Neural crest cell (in vitro differentiated cells): ENCODE measurements at regions not wholly inside any gene's neighbourhood (a gene's known extent, or its start where the extent isn't known, plus 50 kb on each side); places are given as distances from the start of the nearest gene placed in this dataset.

Source experiments
- DNase-seq: peaks from one replicate; pipeline ENCODE4 v3.0.0; 2021; ENCODE audit warnings: low read depth, mixed read lengths, low spot score
- H3K27ac Mint-ChIP-seq: one replicate; pipeline ENCODE4 v1.8.0; 2021; ENCODE audit warnings: mild to moderate bottlenecking, mixed read lengths; ENCODE audit not compliant: unreplicated experiment
- H3K27me3 Mint-ChIP-seq: 2 replicates; pipeline ENCODE4 v1.8.0; 2021; ENCODE audit warnings: low read depth, mild to moderate bottlenecking, mixed read lengths
- H3K36me3 Mint-ChIP-seq: 2 replicates; pipeline ENCODE4 v1.8.0; 2021; ENCODE audit warnings: low read depth, mild to moderate bottlenecking, mixed read lengths
- H3K4me1 Mint-ChIP-seq: 2 replicates; pipeline ENCODE4 v1.8.0; 2021; ENCODE audit warnings: mixed read lengths
- H3K4me3 Mint-ChIP-seq: one replicate; pipeline ENCODE4 v1.8.0; 2021; ENCODE audit warnings: mild to moderate bottlenecking, mixed read lengths
- H3K9me3 Mint-ChIP-seq: 2 replicates; pipeline ENCODE4 v1.8.0; 2021; ENCODE audit warnings: mixed read lengths
- TF ChIP-seq, protein P1 (sequence below): fragments of 200-600 bp; sonication (generic); conservative IDR thresholded peaks from 2 replicates; pipeline ENCODE4 v1.5.0; 2021; ENCODE audit warnings: antibody characterized with exemption, mild to moderate bottlenecking

- no peak for DNase-seq
- TF ChIP-seq, protein P1, sequence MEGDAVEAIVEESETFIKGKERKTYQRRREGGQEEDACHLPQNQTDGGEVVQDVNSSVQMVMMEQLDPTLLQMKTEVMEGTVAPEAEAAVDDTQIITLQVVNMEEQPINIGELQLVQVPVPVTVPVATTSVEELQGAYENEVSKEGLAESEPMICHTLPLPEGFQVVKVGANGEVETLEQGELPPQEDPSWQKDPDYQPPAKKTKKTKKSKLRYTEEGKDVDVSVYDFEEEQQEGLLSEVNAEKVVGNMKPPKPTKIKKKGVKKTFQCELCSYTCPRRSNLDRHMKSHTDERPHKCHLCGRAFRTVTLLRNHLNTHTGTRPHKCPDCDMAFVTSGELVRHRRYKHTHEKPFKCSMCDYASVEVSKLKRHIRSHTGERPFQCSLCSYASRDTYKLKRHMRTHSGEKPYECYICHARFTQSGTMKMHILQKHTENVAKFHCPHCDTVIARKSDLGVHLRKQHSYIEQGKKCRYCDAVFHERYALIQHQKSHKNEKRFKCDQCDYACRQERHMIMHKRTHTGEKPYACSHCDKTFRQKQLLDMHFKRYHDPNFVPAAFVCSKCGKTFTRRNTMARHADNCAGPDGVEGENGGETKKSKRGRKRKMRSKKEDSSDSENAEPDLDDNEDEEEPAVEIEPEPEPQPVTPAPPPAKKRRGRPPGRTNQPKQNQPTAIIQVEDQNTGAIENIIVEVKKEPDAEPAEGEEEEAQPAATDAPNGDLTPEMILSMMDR = no peak
- H3K27ac Mint-ChIP-seq = no peak overlapping the region
Observed at GRCh38 chrX:137999071-137999470, 433.1 kb downstream of the ZIC3 start.

GRCh38 chrX:137999552-137999951 lies 433.6 kb downstream of the ZIC3 start:
- TF ChIP-seq, protein P1 = no peak
- H3K27me3 Mint-ChIP-seq = no peaks in the 10 kb centered on the region
- no peak overlapping the region for H3K4me3 Mint-ChIP-seq
- no peak for DNase-seq
- peaks cover 8% of the 10 kb centered on the region for H3K9me3 Mint-ChIP-seq
- H3K27ac Mint-ChIP-seq = no peak overlapping the region
- H3K36me3 Mint-ChIP-seq = no peaks in the 10 kb centered on the region
- H3K4me1 Mint-ChIP-seq = peaks cover 18% of the 10 kb centered on the region

More at GRCh38 chrX:137999071-137999470, 433.1 kb downstream of the ZIC3 start:
- Mint-ChIP-seq H3K27me3 (no peaks in the 10 kb centered on the region), H3K36me3 (no peaks in the 10 kb centered on the region), H3K9me3 (peaks cover 8% of the 10 kb centered on the region), H3K4me1 (peaks cover 18% of the 10 kb centered on the region), H3K4me3 (no peak overlapping the region)

DNA sequence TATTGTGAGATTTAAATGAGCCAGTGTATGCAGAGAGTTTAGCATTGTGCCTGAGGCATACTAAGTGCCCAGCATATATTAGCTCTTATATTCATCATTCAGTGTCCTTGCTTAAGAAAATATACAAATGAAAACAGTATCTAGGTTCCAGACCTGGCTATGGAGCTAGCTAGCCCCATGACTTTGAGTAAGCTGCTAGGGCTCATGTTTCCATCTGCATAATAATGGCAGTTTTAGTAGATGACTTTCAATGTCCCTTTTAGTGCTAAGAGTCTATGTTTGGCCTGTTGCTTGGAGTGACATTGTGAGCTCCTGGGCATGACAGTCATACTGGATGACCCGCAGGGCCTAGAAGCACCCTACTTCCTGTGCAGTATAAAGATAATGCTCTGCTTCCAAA lies 435.3 kb downstream of the ZIC3 start:
- Mint-ChIP-seq H3K4me3 (no peak overlapping the region), H3K9me3 (peaks cover 4% of the 10 kb centered on the region), H3K4me1 (peaks cover 24% of the 10 kb centered on the region), H3K36me3 (no peaks in the 10 kb centered on the region), H3K27me3 (no peaks in the 10 kb centered on the region), H3K27ac (no peak overlapping the region)
- TF ChIP-seq, protein P1 = no peak
- no peak for DNase-seq

GRCh38 chrX:138006180-138006579 lies 440.3 kb downstream of the ZIC3 start:
- no peak overlapping the region for H3K4me3 Mint-ChIP-seq
- H3K4me1 Mint-ChIP-seq = peaks cover 23% of the 10 kb centered on the region
- no peaks in the 10 kb centered on the region for H3K9me3 Mint-ChIP-seq
- no peak overlapping the region for H3K27ac Mint-ChIP-seq
- TF ChIP-seq, protein P1 = no peak
- H3K27me3 Mint-ChIP-seq = no peaks in the 10 kb centered on the region
- DNase-seq = no peak
- H3K36me3 Mint-ChIP-seq = no peaks in the 10 kb centered on the region

- H3K4me3 Mint-ChIP-seq = peak overlapping the region; percentile 17
- H3K4me1 Mint-ChIP-seq = peaks cover 19% of the 10 kb centered on the region
- peaks cover 5% of the 10 kb centered on the region for H3K9me3 Mint-ChIP-seq
- no peak overlapping the region for H3K27ac Mint-ChIP-seq
- H3K36me3 Mint-ChIP-seq = peaks cover 2% of the 10 kb centered on the region
- TF ChIP-seq, protein P1 = no peak
- H3K27me3 Mint-ChIP-seq = peaks cover 5% of the 10 kb centered on the region
- no peak for DNase-seq
Observed at GRCh38 chrX:138008281-138008680, 442.4 kb downstream of the ZIC3 start.

- Mint-ChIP-seq H3K27me3 (peaks cover 5% of the 10 kb centered on the region), H3K27ac (no peak overlapping the region), H3K36me3 (peaks cover 2% of the 10 kb centered on the region), H3K9me3 (peaks cover 7% of the 10 kb centered on the region), H3K4me1 (peaks cover 11% of the 10 kb centered on the region), H3K4me3 (no peak overlapping the region)
- no peak for DNase-seq
- TF ChIP-seq, protein P1 = no peak
Observed at GRCh38 chrX:138011468-138011867, 445.5 kb downstream of the ZIC3 start.
